BLaER1 (cell line): ENCODE measurements at regions not wholly inside any gene's neighbourhood (a gene's known extent, or its start where the extent isn't known, plus 50 kb on each side); places are given as distances from the start of the nearest gene placed in this dataset.

Source experiments
- H3K27ac ChIP-seq: shearing (Covaris generic); formaldehyde crosslinking; 2 replicates; pipeline ENCODE4 v1.8.1; 2022
- H3K27me3 ChIP-seq: shearing (Covaris generic); formaldehyde crosslinking; 2 replicates; pipeline ENCODE4 v1.8.1; 2022
- H3K36me3 ChIP-seq: shearing (Covaris generic); formaldehyde crosslinking; 2 replicates; pipeline ENCODE4 v1.8.1; 2022
- H3K4me1 ChIP-seq: shearing (Covaris generic); formaldehyde crosslinking; 2 replicates; pipeline ENCODE4 v1.8.1; 2022
- H3K4me2 ChIP-seq: shearing (Covaris generic); formaldehyde crosslinking; 2 replicates; pipeline ENCODE4 v1.8.1; 2022
- H3K4me3 ChIP-seq: shearing (Covaris generic); formaldehyde crosslinking; 2 replicates; pipeline ENCODE4 v1.8.1; 2022
- H3K9ac ChIP-seq: shearing (Covaris generic); formaldehyde crosslinking; 2 replicates; pipeline ENCODE4 v1.8.1; 2022
- H3K9me3 ChIP-seq: shearing (Covaris generic); formaldehyde crosslinking; 2 replicates; pipeline ENCODE4 v1.8.1; 2022
- H4K20me1 ChIP-seq: shearing (Covaris generic); formaldehyde crosslinking; 2 replicates; pipeline ENCODE4 v1.8.1; 2022
- Cebpa-rat ChIP-seq: shearing (Covaris generic); IDR thresholded peaks from 2 replicates; pipeline ENCODE4 v1.8.1; 2022

- TF ChIP-seq Cebpa-rat: no peak
- Histone ChIP-seq H3K4me1 (peaks cover 6% of the 10 kb centered on the region; the same call in 1 of the 2 replicates), H3K36me3 (no peaks in the 10 kb centered on the region), H3K27me3 (no peaks in the 10 kb centered on the region), H3K9ac (no peak overlapping the region), H3K4me3 (no peak overlapping the region), H3K4me2 (no peak overlapping the region), H3K27ac (no peak overlapping the region), H3K9me3 (0 out of 2 replicates have a peak, but pooled peaks cover 4% of the 10 kb centered on the region), H4K20me1 (no peaks in the 10 kb centered on the region)
Measured at GRCh38 chr4:181646864-181647263, 596.3 kb upstream of the TENM3 start.

DNA sequence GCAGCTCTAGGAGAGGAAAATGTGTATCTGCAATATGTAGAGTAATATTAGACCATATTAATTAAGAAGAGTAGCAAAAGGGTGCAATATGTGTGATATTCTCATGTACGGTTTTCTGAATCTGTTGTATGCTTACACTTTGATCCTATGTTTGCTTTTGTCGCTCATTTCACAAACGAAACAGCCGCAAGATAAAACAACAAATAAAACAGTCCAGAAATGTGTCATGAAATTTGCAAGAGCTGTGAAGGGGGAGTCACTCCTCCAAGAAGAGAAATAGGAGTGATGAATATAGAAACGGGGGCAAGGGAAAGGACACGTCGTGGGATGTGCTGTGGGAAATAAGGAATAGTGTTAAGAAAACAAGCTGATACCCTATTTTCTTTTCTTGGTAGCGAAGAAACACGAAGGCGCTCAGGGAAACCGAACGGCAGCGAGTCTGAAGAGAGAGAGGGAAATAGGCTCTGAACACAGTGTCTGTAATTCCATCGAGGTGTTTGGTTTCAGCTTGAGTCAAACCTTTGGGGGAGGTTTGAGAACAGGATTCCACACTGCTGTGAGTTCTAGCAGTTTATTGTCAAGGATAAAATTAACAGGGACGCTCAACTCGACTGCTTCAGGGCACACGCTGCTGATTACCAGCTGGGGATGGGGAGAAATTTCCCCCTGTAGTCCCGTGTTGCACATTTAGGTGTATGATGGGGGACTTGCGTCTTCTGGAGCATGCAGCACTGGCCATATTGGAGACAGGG lies 595.6 kb upstream of the TENM3 start:
- no peaks in the 10 kb centered on the region for H3K36me3 ChIP-seq
- no peak overlapping the region for H3K4me3 ChIP-seq
- H3K27me3 ChIP-seq: no peaks in the 10 kb centered on the region
- H3K27ac ChIP-seq: no peak overlapping the region
- no peaks in the 10 kb centered on the region for H4K20me1 ChIP-seq
- 0 out of 2 replicates have a peak, but pooled peaks cover 3% of the 10 kb centered on the region for H3K9me3 ChIP-seq
- TF ChIP-seq Cebpa-rat: no peak
- H3K4me1 ChIP-seq: peaks cover 6% of the 10 kb centered on the region; the same call in 1 of the 2 replicates
- no peak overlapping the region for H3K4me2 ChIP-seq
- no peak overlapping the region for H3K9ac ChIP-seq

GRCh38 chr4:181650033-181650825 lies 593.0 kb upstream of the TENM3 start:
- Histone ChIP-seq H3K27ac (no peak overlapping the region), H3K27me3 (no peaks in the 10 kb centered on the region), H3K4me1 (no peaks in the 10 kb centered on the region), H3K4me3 (no peak overlapping the region), H3K4me2 (no peak overlapping the region), H3K36me3 (no peaks in the 10 kb centered on the region), H4K20me1 (no peaks in the 10 kb centered on the region), H3K9ac (no peak overlapping the region), H3K9me3 (no peaks in the 10 kb centered on the region)
- TF ChIP-seq Cebpa-rat: no peak

DNA sequence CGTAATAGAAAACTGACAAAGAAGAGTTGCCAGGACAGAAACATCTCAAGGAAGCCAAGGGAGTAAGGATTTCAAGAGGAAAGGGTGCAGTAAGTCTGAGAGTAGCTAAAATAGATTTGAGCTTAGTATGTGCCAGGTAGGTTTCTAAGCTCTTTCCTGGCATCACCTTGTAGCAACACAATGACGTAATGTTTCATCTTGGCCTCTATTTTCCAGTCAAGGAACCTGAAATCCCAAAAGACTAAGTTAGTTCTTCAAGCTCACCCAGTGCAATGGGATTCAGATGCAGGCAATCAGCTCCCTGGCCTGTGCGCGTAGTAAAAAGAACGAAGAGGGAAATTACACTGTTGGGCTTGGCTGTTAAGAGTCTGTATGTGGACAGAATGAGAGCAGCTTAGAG lies 586.5 kb upstream of the TENM3 start:
- Histone ChIP-seq H3K27ac (no peak overlapping the region), H3K4me1 (peaks cover 15% of the 10 kb centered on the region), H3K4me2 (no peak overlapping the region), H3K4me3 (no peak overlapping the region), H3K27me3 (no peaks in the 10 kb centered on the region), H3K9me3 (no peaks in the 10 kb centered on the region), H3K36me3 (no peaks in the 10 kb centered on the region), H3K9ac (no peak overlapping the region), H4K20me1 (no peaks in the 10 kb centered on the region)
- no peak for TF ChIP-seq Cebpa-rat

DNA sequence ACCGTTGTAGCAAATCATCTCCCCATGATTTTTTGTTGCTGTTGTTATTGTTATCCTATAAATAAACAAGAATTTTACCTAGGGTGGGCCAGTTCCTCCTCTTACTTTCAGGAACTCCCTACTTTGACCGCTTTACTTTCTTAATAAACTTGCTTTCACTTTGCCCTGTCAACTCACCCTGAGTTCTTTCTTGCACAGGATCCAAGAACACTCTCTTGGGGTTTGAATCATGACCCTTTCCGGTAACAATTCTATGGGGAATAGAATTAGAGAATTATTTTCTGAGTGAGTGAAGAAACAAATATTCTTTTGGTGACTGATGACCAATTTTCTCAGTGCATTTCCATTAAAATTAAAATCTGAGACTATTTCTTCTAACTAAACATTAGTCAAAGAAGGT lies 584.0 kb upstream of the TENM3 start:
- Histone ChIP-seq H3K4me2 (peak overlapping the region; percentile 56), H3K36me3 (no peaks in the 10 kb centered on the region), H3K27ac (no peak overlapping the region), H3K4me3 (no peak overlapping the region), H3K9ac (no peak overlapping the region), H4K20me1 (no peaks in the 10 kb centered on the region), H3K9me3 (no peaks in the 10 kb centered on the region), H3K27me3 (no peaks in the 10 kb centered on the region), H3K4me1 (peaks cover 21% of the 10 kb centered on the region)
- TF ChIP-seq Cebpa-rat: no peak

- H3K4me3 ChIP-seq: no peak overlapping the region
- peak overlapping the region; percentile 56 for H3K4me2 ChIP-seq
- H3K4me1 ChIP-seq: peaks cover 21% of the 10 kb centered on the region
- no peaks in the 10 kb centered on the region for H3K27me3 ChIP-seq
- H3K36me3 ChIP-seq: no peaks in the 10 kb centered on the region
- H3K27ac ChIP-seq: no peak overlapping the region
- H4K20me1 ChIP-seq: no peaks in the 10 kb centered on the region
- H3K9me3 ChIP-seq: no peaks in the 10 kb centered on the region
- no peak for TF ChIP-seq Cebpa-rat
- H3K9ac ChIP-seq: no peak overlapping the region
Measured at GRCh38 chr4:181659876-181660275, 583.3 kb upstream of the TENM3 start.

GRCh38 chr4:181661090-181661489 lies 582.1 kb upstream of the TENM3 start:
- Histone ChIP-seq H3K27ac (no peak overlapping the region), H3K4me1 (peaks cover 21% of the 10 kb centered on the region)

GRCh38 chr4:181661923-181662322 lies 581.3 kb upstream of the TENM3 start:
- no peaks in the 10 kb centered on the region for H3K27me3 ChIP-seq
- H3K4me1 ChIP-seq: peaks cover 21% of the 10 kb centered on the region
- no peaks in the 10 kb centered on the region for H3K9me3 ChIP-seq
- no peak overlapping the region for H3K9ac ChIP-seq
- TF ChIP-seq Cebpa-rat: no peak
- H3K36me3 ChIP-seq: no peaks in the 10 kb centered on the region
- H3K4me3 ChIP-seq: no peak overlapping the region
- H4K20me1 ChIP-seq: no peaks in the 10 kb centered on the region
- H3K27ac ChIP-seq: no peak overlapping the region
- no peak overlapping the region for H3K4me2 ChIP-seq

More at GRCh38 chr4:181661090-181661489, 582.1 kb upstream of the TENM3 start:
- H4K20me1 ChIP-seq: no peaks in the 10 kb centered on the region
- no peaks in the 10 kb centered on the region for H3K9me3 ChIP-seq
- no peak overlapping the region for H3K4me3 ChIP-seq
- no peak overlapping the region for H3K4me2 ChIP-seq
- no peak overlapping the region for H3K9ac ChIP-seq
- H3K27me3 ChIP-seq: no peaks in the 10 kb centered on the region
- no peak for TF ChIP-seq Cebpa-rat
- H3K36me3 ChIP-seq: no peaks in the 10 kb centered on the region

- no peak overlapping the region for H3K27ac ChIP-seq
Measured at GRCh38 chr4:181662383-181662782, 580.8 kb upstream of the TENM3 start.

GRCh38 chr4:181670506-181670905 lies 572.7 kb upstream of the TENM3 start:
- Histone ChIP-seq H3K36me3 (no peaks in the 10 kb centered on the region), H3K4me2 (no peak overlapping the region), H3K27ac (no peak overlapping the region), H3K9me3 (no peaks in the 10 kb centered on the region), H3K4me3 (no peak overlapping the region), H4K20me1 (no peaks in the 10 kb centered on the region), H3K27me3 (no peaks in the 10 kb centered on the region), H3K9ac (no peak overlapping the region), H3K4me1 (no peaks in the 10 kb centered on the region)
- TF ChIP-seq Cebpa-rat: no peak

More at GRCh38 chr4:181662383-181662782, 580.8 kb upstream of the TENM3 start:
- no peak overlapping the region for H3K9ac ChIP-seq
- H4K20me1 ChIP-seq: no peaks in the 10 kb centered on the region
- peaks cover 21% of the 10 kb centered on the region for H3K4me1 ChIP-seq
- H3K4me2 ChIP-seq: no peak overlapping the region
- no peaks in the 10 kb centered on the region for H3K9me3 ChIP-seq
- no peak for TF ChIP-seq Cebpa-rat
- no peaks in the 10 kb centered on the region for H3K27me3 ChIP-seq
- H3K4me3 ChIP-seq: no peak overlapping the region
- no peaks in the 10 kb centered on the region for H3K36me3 ChIP-seq
